Osteoblast (primary cell): ENCODE measurements at regions not wholly inside any gene's neighbourhood (a gene's known extent, or its start where the extent isn't known, plus 50 kb on each side); places are given as distances from the start of the nearest gene placed in this dataset.
A peak's percentile ranks its signal among the peaks of the same experiment; 100 is the strongest.

Experiments used
- DNase-seq: peaks from one replicate; pipeline ENCODE4 v3.0.0; 2011; ENCODE audit warnings: low spot score, mixed read lengths; ENCODE audit not compliant: insufficient read length; ENCODE audit errors: missing footprints
- H2AFZ ChIP-seq: 2 replicates; pipeline ENCODE4 v1.6.0; 2011; ENCODE audit warnings: mild to moderate bottlenecking, low read length
- H3K27ac ChIP-seq: 2 replicates; pipeline ENCODE4 v1.5.1; 2011; ENCODE audit warnings: mild to moderate bottlenecking, low read depth, low read length, moderate library complexity
- H3K27me3 ChIP-seq: 2 replicates; pipeline ENCODE4 v1.6.0; 2012; ENCODE audit warnings: mild to moderate bottlenecking, control low read depth, inconsistent platforms, low read length, moderate library complexity; ENCODE audit not compliant: insufficient read depth
- H3K36me3 ChIP-seq: 2 replicates; pipeline ENCODE4 v1.5.1; 2011; ENCODE audit warnings: mild to moderate bottlenecking, low read length, control low read depth, moderate library complexity; ENCODE audit not compliant: insufficient read depth
- H3K4me1 ChIP-seq: 2 replicates; pipeline ENCODE4 v1.5.1; 2011; ENCODE audit warnings: mild to moderate bottlenecking, low read length, control low read depth, moderate library complexity; ENCODE audit not compliant: insufficient read depth
- H3K4me2 ChIP-seq: 2 replicates; pipeline ENCODE4 v1.6.0; 2011; ENCODE audit warnings: mild to moderate bottlenecking, low read length; ENCODE audit not compliant: insufficient read depth
- H3K4me3 ChIP-seq: fragments of 200-600 bp; sonication (generic); 3 replicates; pipeline ENCODE4 v1.5.1; 2012; ENCODE audit warnings: mild to moderate bottlenecking, low read length, inconsistent platforms; ENCODE audit not compliant: insufficient read depth
- H3K79me2 ChIP-seq: 2 replicates; pipeline ENCODE4 v1.6.0; 2012; ENCODE audit warnings: mild to moderate bottlenecking, low read length, control low read depth, inconsistent platforms; ENCODE audit not compliant: insufficient read depth
- H3K9me3 ChIP-seq: 2 replicates; pipeline ENCODE4 v1.5.1; 2011; ENCODE audit warnings: low read depth, low read length, control low read depth
- H4K20me1 ChIP-seq: 2 replicates; pipeline ENCODE4 v1.6.0; 2012; ENCODE audit warnings: mild to moderate bottlenecking, low read length, control low read depth; ENCODE audit not compliant: insufficient read depth
- TF ChIP-seq, protein P1 (sequence below): IDR thresholded peaks from 2 replicates; pipeline ENCODE4 v1.5.1; 2011; ENCODE audit warnings: mild to moderate bottlenecking, low read depth, low read length, moderate library complexity; ENCODE audit errors: extremely low read depth

DNA sequence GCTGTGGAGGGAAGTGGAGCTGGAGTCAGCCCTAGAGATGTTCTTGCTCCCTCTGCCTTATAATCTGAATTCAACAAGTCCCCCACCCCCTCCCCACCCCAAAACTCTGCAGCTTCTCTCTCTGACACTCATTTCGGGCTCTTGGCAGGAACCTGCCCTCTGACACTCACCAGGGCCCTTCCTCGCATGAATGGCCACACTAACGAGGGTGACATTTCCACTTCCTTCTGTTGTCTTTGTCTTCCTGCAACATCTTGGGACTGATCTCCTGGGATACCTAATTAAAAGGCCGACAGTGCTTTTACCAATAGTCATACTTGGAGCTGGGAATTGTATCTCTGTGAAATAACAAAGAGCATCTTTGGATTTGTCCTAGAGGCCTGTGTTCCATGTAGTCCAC is 106.9 kb upstream of the PIRT start:
- Histone ChIP-seq H3K27ac (no peak overlapping the region), H3K9me3 (no peaks in the 10 kb centered on the region), H3K4me3 (no peak overlapping the region), H3K79me2 (no peaks in the 10 kb centered on the region), H3K4me1 (no peaks in the 10 kb centered on the region), H4K20me1 (no peaks in the 10 kb centered on the region), H3K4me2 (no peak overlapping the region), H3K36me3 (no peaks in the 10 kb centered on the region), H2AFZ (no peak overlapping the region), H3K27me3 (no peaks in the 10 kb centered on the region)
- TF ChIP-seq, protein P1, sequence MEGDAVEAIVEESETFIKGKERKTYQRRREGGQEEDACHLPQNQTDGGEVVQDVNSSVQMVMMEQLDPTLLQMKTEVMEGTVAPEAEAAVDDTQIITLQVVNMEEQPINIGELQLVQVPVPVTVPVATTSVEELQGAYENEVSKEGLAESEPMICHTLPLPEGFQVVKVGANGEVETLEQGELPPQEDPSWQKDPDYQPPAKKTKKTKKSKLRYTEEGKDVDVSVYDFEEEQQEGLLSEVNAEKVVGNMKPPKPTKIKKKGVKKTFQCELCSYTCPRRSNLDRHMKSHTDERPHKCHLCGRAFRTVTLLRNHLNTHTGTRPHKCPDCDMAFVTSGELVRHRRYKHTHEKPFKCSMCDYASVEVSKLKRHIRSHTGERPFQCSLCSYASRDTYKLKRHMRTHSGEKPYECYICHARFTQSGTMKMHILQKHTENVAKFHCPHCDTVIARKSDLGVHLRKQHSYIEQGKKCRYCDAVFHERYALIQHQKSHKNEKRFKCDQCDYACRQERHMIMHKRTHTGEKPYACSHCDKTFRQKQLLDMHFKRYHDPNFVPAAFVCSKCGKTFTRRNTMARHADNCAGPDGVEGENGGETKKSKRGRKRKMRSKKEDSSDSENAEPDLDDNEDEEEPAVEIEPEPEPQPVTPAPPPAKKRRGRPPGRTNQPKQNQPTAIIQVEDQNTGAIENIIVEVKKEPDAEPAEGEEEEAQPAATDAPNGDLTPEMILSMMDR: no peak
- no peak for DNase-seq

GRCh38 chr17:10936931-10937330 is 99.0 kb upstream of the PIRT start:
- TF ChIP-seq, protein P1: no peak
- DNase-seq: no peak
- no peak overlapping the region for H3K27ac ChIP-seq
- H3K4me1 ChIP-seq: no peaks in the 10 kb centered on the region
- no peak overlapping the region for H3K4me3 ChIP-seq
- no peaks in the 10 kb centered on the region for H3K9me3 ChIP-seq
- no peak overlapping the region for H2AFZ ChIP-seq
- no peaks in the 10 kb centered on the region for H3K36me3 ChIP-seq
- H3K27me3 ChIP-seq: no peaks in the 10 kb centered on the region
- no peak overlapping the region for H3K4me2 ChIP-seq
- no peaks in the 10 kb centered on the region for H4K20me1 ChIP-seq
- no peaks in the 10 kb centered on the region for H3K79me2 ChIP-seq

- no peak overlapping the region for H3K4me2 ChIP-seq
- DNase-seq: no peak
- no peaks in the 10 kb centered on the region for H3K9me3 ChIP-seq
- H2AFZ ChIP-seq: no peak overlapping the region
- no peaks in the 10 kb centered on the region for H3K36me3 ChIP-seq
- H3K27me3 ChIP-seq: no peaks in the 10 kb centered on the region
- H3K4me3 ChIP-seq: no peak overlapping the region
- H3K4me1 ChIP-seq: no peaks in the 10 kb centered on the region
- H3K27ac ChIP-seq: no peak overlapping the region
- no peaks in the 10 kb centered on the region for H3K79me2 ChIP-seq
- no peaks in the 10 kb centered on the region for H4K20me1 ChIP-seq
- TF ChIP-seq, protein P1: no peak
Observed at GRCh38 chr17:10932938-10933337, 95.1 kb upstream of the PIRT start.

GRCh38 chr17:10931133-10931532 is 93.2 kb upstream of the PIRT start:
- Histone ChIP-seq H3K36me3 (no peaks in the 10 kb centered on the region), H3K27me3 (no peaks in the 10 kb centered on the region), H4K20me1 (no peaks in the 10 kb centered on the region), H2AFZ (no peak overlapping the region), H3K4me2 (no peak overlapping the region), H3K9me3 (peaks cover 2% of the 10 kb centered on the region), H3K27ac (no peak overlapping the region), H3K4me3 (no peak overlapping the region), H3K4me1 (no peaks in the 10 kb centered on the region), H3K79me2 (no peaks in the 10 kb centered on the region)
- TF ChIP-seq, protein P1: no peak
- DNase-seq: peak; percentile 3
